Bronchial epithelial cell (primary cell): ENCODE measurements at regions not wholly inside any gene's neighbourhood (a gene's known extent, or its start where the extent isn't known, plus 50 kb on each side); places are given as distances from the start of the nearest gene placed in this dataset.

Experiments
- DNase-seq: peaks from one replicate; pipeline ENCODE4 v3.0.0-alpha.2; 2010; ENCODE audit warnings: low read depth
- FAIRE-seq: peaks from 2 replicates; lab custom pipeline; 2011; peaks lifted over from hg19 to GRCh38; lab: Jason Lieb, UNC
- H3K27me3 ChIP-seq: 2 replicates; pipeline ENCODE4 v1.5.1; 2011; ENCODE audit warnings: low read length; ENCODE audit not compliant: control insufficient read depth, insufficient read depth
- H3K36me3 ChIP-seq: 2 replicates; pipeline ENCODE4 v1.5.1; 2011; ENCODE audit warnings: low read length; ENCODE audit not compliant: control insufficient read depth, insufficient read depth
- H3K4me3 ChIP-seq: 2 replicates; pipeline ENCODE4 v1.5.1; 2011; ENCODE audit warnings: mild to moderate bottlenecking, low read depth, low read length, control low read depth
- CTCF ChIP-seq: IDR thresholded peaks from 2 replicates; pipeline ENCODE4 v1.5.1; 2011; ENCODE audit warnings: mild to moderate bottlenecking, moderate library complexity, low read length, control low read depth, inconsistent platforms; ENCODE audit not compliant: insufficient read depth, severe bottlenecking

DNA sequence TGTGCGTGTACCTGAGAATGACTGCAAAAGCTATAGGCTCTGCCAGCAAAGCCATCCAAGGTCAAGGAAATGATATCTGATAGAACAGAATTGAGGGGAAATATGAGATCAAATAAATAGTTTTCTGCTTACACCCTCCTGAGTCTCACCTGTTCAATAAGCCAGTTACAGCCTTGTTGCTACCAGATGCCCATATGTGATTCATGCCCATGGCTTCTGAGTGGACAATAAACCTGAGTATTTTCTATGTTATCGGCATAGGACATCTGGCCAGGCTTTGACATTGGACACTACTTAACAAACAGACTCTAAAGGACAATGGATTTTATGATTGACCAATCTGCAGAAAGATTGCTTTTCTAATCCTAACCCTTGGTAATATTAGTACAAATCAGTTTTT, 297.9 kb downstream of the LRATD1 start:
- Histone ChIP-seq H3K27me3 (no peaks in the 10 kb centered on the region), H3K36me3 (no peaks in the 10 kb centered on the region), H3K4me3 (no peak overlapping the region)
- DNase-seq (no peak), FAIRE-seq (no peak)
- no peak for TF ChIP-seq CTCF

- no peaks in the 10 kb centered on the region for H3K36me3 ChIP-seq
Measured at GRCh38 chr2:14932285-14932684, 299.8 kb downstream of the LRATD1 start.

GRCh38 chr2:14933753-14934152, 301.2 kb downstream of the LRATD1 start:
- no peak overlapping the region for H3K4me3 ChIP-seq
- TF ChIP-seq CTCF: no peak
- no peaks in the 10 kb centered on the region for H3K27me3 ChIP-seq
- no peaks in the 10 kb centered on the region for H3K36me3 ChIP-seq
- DNase-seq (no peak), FAIRE-seq (no peak)

More at GRCh38 chr2:14932285-14932684, 299.8 kb downstream of the LRATD1 start:
- FAIRE-seq (no peak), DNase-seq (peak; percentile 32)
- no peak overlapping the region for H3K4me3 ChIP-seq
- no peak for TF ChIP-seq CTCF
- H3K27me3 ChIP-seq: no peaks in the 10 kb centered on the region

DNA sequence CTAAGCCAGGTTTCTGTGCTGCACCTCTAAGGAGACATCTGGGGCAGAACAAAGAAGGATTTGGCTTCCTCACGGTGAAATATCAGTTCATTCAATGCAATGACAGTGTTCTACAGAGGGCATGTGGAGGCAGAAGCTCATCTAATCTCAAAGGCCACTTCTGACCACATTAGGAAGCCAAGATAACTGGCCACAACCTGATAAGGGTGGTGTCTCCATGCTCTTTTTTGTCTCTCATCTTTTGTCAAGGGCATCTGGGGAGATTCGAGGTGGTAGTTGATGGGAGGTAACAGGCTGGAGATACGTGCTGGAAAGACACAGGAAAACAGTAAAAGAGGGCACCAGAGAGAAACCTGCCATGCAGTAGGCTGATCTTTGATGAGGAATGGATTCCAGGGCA, 303.9 kb downstream of the LRATD1 start:
- FAIRE-seq: no peak
- no peak for TF ChIP-seq CTCF
- peaks cover 2% of the 10 kb centered on the region for H3K27me3 ChIP-seq

DNA sequence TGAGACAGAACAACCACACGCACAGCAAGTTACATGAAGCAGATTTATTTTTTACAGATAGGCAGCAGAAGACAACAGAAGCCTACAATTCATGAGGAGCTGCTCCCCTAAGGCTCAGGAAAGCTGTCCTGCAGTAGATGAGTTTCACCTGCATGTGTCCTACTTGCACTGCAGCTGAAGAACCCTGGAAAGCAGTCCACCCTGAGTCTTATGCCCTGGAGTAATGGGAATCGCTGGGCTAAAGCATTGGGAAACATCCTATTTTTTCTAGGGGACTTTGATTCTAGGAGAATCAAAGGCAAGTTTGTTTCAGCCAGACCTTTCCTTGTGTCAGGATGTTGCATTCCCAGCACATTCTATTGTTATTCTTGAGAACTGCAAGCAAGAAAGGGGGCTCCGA, 304.8 kb downstream of the LRATD1 start:
- Histone ChIP-seq H3K4me3 (no peak overlapping the region), H3K27me3 (peaks cover 2% of the 10 kb centered on the region), H3K36me3 (no peaks in the 10 kb centered on the region)
- DNase-seq (no peak), FAIRE-seq (no peak)
- no peak for TF ChIP-seq CTCF

More for the DNA sequence above, 303.9 kb downstream of the LRATD1 start:
- no peak for DNase-seq
- Histone ChIP-seq H3K4me3 (no peak overlapping the region), H3K36me3 (no peaks in the 10 kb centered on the region)

DNA sequence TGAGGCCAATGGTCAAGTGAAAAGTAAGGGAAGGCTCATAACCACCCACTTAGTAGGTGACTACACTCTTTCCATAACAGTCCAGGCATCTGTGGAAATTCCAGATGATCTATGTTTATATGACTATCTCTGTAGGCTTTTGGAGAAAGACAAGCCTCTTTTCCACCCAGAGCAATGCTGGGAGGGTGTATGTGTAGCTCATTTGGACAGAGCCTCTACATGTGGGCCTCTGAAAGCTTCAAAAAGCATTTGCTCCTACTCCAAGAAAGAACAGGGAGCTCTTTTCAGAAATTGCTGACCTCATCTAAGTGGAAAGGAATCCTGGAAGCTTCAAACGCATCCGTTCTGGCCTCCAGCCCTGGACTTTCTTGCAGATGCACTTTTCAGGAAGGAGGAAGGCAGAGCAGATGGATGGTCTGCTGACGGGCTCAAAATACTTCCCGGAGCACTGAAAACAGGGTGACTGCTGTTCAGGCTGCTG, 308.7 kb downstream of the LRATD1 start:
- DNase-seq (no peak), FAIRE-seq (no peak)
- no peaks in the 10 kb centered on the region for H3K36me3 ChIP-seq
- peaks cover 2% of the 10 kb centered on the region for H3K27me3 ChIP-seq
- TF ChIP-seq CTCF: no peak
- H3K4me3 ChIP-seq: no peak overlapping the region
